Trophoblast cell (in vitro differentiated cells and primary cell): ENCODE measurements at regions not wholly inside any gene's neighbourhood (a gene's known extent, or its start where the extent isn't known, plus 50 kb on each side); places are given as distances from the start of the nearest gene placed in this dataset.
A peak's percentile ranks its signal among the peaks of the same experiment; 100 is the strongest.

Experiments used
- DNase-seq, 2 donors: peaks; one replicate each; pipeline ENCODE4 v3.0.0-alpha.2; 2016
- H2AFZ ChIP-seq: 2 replicates; pipeline ENCODE4 v1.6.1; 2013; ENCODE audit warnings: low read length, moderate library complexity, mild to moderate bottlenecking; ENCODE audit not compliant: insufficient read depth, poor library complexity
- H2AK5ac ChIP-seq: 2 replicates; pipeline ENCODE4 v1.6.1; 2013; ENCODE audit warnings: mild to moderate bottlenecking, low read length
- H2BK120ac ChIP-seq: 2 replicates; pipeline ENCODE4 v1.6.1; 2013; ENCODE audit warnings: low read length, mild to moderate bottlenecking, moderate library complexity; ENCODE audit not compliant: insufficient read depth, poor library complexity
- H2BK12ac ChIP-seq: 2 replicates; pipeline ENCODE4 v1.6.1; 2013; ENCODE audit warnings: mild to moderate bottlenecking, low read length, moderate library complexity
- H2BK5ac ChIP-seq: 2 replicates; pipeline ENCODE4 v1.6.1; 2013; ENCODE audit warnings: low read length, low read depth, moderate library complexity, mild to moderate bottlenecking; ENCODE audit not compliant: poor library complexity
- H3K14ac ChIP-seq: 2 replicates; pipeline ENCODE4 v1.6.1; 2013; ENCODE audit warnings: mild to moderate bottlenecking, low read length
- H3K18ac ChIP-seq: 2 replicates; pipeline ENCODE4 v1.6.1; 2013; ENCODE audit warnings: mild to moderate bottlenecking, low read length
- H3K23ac ChIP-seq: 2 replicates; pipeline ENCODE4 v1.6.1; 2013; ENCODE audit warnings: low read length
- H3K27ac ChIP-seq: 2 replicates; pipeline ENCODE4 v1.5.1; 2013; ENCODE audit warnings: low read depth, mild to moderate bottlenecking, inconsistent platforms, low read length, moderate library complexity
- H3K27me3 ChIP-seq: 2 replicates; pipeline ENCODE4 v1.6.1; 2013; ENCODE audit warnings: inconsistent platforms, mild to moderate bottlenecking, low read length, moderate library complexity; ENCODE audit not compliant: insufficient read depth
- H3K36me3 ChIP-seq, 2 experiments: 1 replicate in 1 of 2; 2 replicates in 1 of 2; pipeline ENCODE4 v1.6.1; 2013; ENCODE audit warnings: low read length in 2 of 2, mild to moderate bottlenecking in 2 of 2, moderate library complexity in 1 of 2; ENCODE audit not compliant: insufficient read depth in 2 of 2, control insufficient read depth in 1 of 2
- H3K4ac ChIP-seq: 2 replicates; pipeline ENCODE4 v1.6.1; 2013; ENCODE audit warnings: low read depth, mild to moderate bottlenecking, low read length, moderate library complexity
- H3K4me1 ChIP-seq, 2 experiments: 1 replicate in 1 of 2; 2 replicates in 1 of 2; pipeline ENCODE4 v1.6.1; 2013; ENCODE audit warnings: low read length in 2 of 2, mild to moderate bottlenecking in 2 of 2, moderate library complexity in 1 of 2; ENCODE audit not compliant: insufficient read depth in 2 of 2, control insufficient read depth in 1 of 2
- H3K4me2 ChIP-seq: 2 replicates; pipeline ENCODE4 v1.6.1; 2013; ENCODE audit warnings: inconsistent platforms, mild to moderate bottlenecking, low read length, moderate library complexity
- H3K4me3 ChIP-seq: 2 replicates; pipeline ENCODE4 v1.5.1; 2013; ENCODE audit warnings: mild to moderate bottlenecking, low read depth, low read length, inconsistent platforms
- H3K79me1 ChIP-seq: one replicate; pipeline ENCODE4 v1.6.1; 2013; ENCODE audit warnings: low read length
- H3K79me2 ChIP-seq: 2 replicates; pipeline ENCODE4 v1.6.1; 2013; ENCODE audit warnings: low read length, mild to moderate bottlenecking; ENCODE audit not compliant: control insufficient read depth, insufficient read depth, poor library complexity
- H3K9ac ChIP-seq: 2 replicates; pipeline ENCODE4 v1.6.1; 2013; ENCODE audit warnings: mild to moderate bottlenecking, low read length
- H3K9me3 ChIP-seq: 2 replicates; pipeline ENCODE4 v1.6.1; 2013; ENCODE audit warnings: low read depth, mild to moderate bottlenecking, control low read depth, inconsistent platforms, low read length; ENCODE audit not compliant: insufficient read depth
- H4K12ac ChIP-seq: 2 replicates; pipeline ENCODE4 v1.6.1; 2013; ENCODE audit warnings: low read depth, mild to moderate bottlenecking, low read length, moderate library complexity
- H4K8ac ChIP-seq: 2 replicates; pipeline ENCODE4 v1.6.1; 2013; ENCODE audit warnings: low read depth, mild to moderate bottlenecking, low read length, moderate library complexity
- H4K91ac ChIP-seq: one replicate; pipeline ENCODE4 v1.6.1; 2013; ENCODE audit warnings: low read depth, mild to moderate bottlenecking, low read length, moderate library complexity
- WGBS: extraction: QIAGEN DNeasy Blood & Tissue Kit; methylation state at CpG from one replicate; pipeline ENCODE4 v1.1.7; 2013; ENCODE audit warnings: missing lambda C conversion rate; ENCODE audit not compliant: insufficient read length, insufficient coverage; ENCODE audit errors: extremely low coverage; 5-methylcytosine and 5-hydroxymethylcytosine counted together

- Histone ChIP-seq H2BK120ac (no peak overlapping the region), H3K27me3 (no peaks in the 10 kb centered on the region), H3K18ac (no peak overlapping the region), H4K91ac (no peak overlapping the region), H3K36me3 (no peaks in the 10 kb centered on the region), H4K8ac (no peak overlapping the region), H3K79me1 (no peaks in the 10 kb centered on the region), H3K27ac (no peak overlapping the region), H3K9ac (no peak overlapping the region), H4K12ac (no peak overlapping the region), H2AK5ac (no peak overlapping the region), H2BK5ac (no peak overlapping the region), H3K14ac (no peak overlapping the region), H3K9me3 (peaks cover 4% of the 10 kb centered on the region), H3K23ac (no peak overlapping the region), H3K79me2 (no peaks in the 10 kb centered on the region), H3K4me3 (no peak overlapping the region), H2BK12ac (no peak overlapping the region), H3K4me2 (no peak overlapping the region), H2AFZ (no peak overlapping the region), H3K4ac (no peak overlapping the region), H3K4me1 (peaks cover 3 to 4% of the 10 kb centered on the region in 2 experiments)
- no peak for DNase-seq
- no CpG with 5 or more reads among the region's 5 CpGs for WGBS
These were observed 156.7 kb downstream of the CTTN start for GRCh38 chr11:70555078-70555477.

GRCh38 chr11:70556884-70557741 lies 158.8 kb downstream of the CTTN start:
- Histone ChIP-seq H3K4me3 (no peak overlapping the region), H3K14ac (no peak overlapping the region), H2BK5ac (no peak overlapping the region), H3K18ac (no peak overlapping the region), H3K79me2 (no peaks in the 10 kb centered on the region), H2BK120ac (no peak overlapping the region), H2AK5ac (no peak overlapping the region), H3K9ac (no peak overlapping the region), H4K91ac (no peak overlapping the region), H4K12ac (no peak overlapping the region), H3K9me3 (peaks cover 4% of the 10 kb centered on the region), H3K27me3 (no peaks in the 10 kb centered on the region), H2BK12ac (no peak overlapping the region), H3K4ac (no peak overlapping the region), H2AFZ (no peak overlapping the region), H3K4me2 (no peak overlapping the region), H3K36me3 (no peaks in the 10 kb centered on the region), H4K8ac (no peak overlapping the region), H3K27ac (no peak overlapping the region), H3K4me1 (no peaks in the 10 kb centered on the region), H3K23ac (no peak overlapping the region), H3K79me1 (no peaks in the 10 kb centered on the region)
- DNase-seq: peak; percentile 14 to 34
- no CpG with 5 or more reads among the region's 8 CpGs for WGBS

- no peak for DNase-seq
- no peak overlapping the region for H3K18ac ChIP-seq
- H3K79me2 ChIP-seq: no peaks in the 10 kb centered on the region
- no peak overlapping the region for H2AFZ ChIP-seq
- H2AK5ac ChIP-seq: no peak overlapping the region
- no peak overlapping the region for H4K8ac ChIP-seq
- H3K9me3 ChIP-seq: peaks cover 2% of the 10 kb centered on the region
- no peaks in the 10 kb centered on the region for H3K79me1 ChIP-seq
- H3K4me1 ChIP-seq: no peaks in the 10 kb centered on the region
- H4K91ac ChIP-seq: no peak overlapping the region
- no peak overlapping the region for H3K4me3 ChIP-seq
- H3K4me2 ChIP-seq: no peak overlapping the region
- no peak overlapping the region for H3K14ac ChIP-seq
- H4K12ac ChIP-seq: no peak overlapping the region
- no peak overlapping the region for H2BK5ac ChIP-seq
- WGBS: no CpG with 5 or more reads among the region's 27 CpGs
- no peak overlapping the region for H3K23ac ChIP-seq
- H2BK120ac ChIP-seq: no peak overlapping the region
- no peak overlapping the region for H3K4ac ChIP-seq
- no peak overlapping the region for H3K9ac ChIP-seq
- H3K27ac ChIP-seq: no peak overlapping the region
- no peak overlapping the region for H2BK12ac ChIP-seq
- H3K27me3 ChIP-seq: no peaks in the 10 kb centered on the region
- no peaks in the 10 kb centered on the region for H3K36me3 ChIP-seq
These were observed 159.6 kb downstream of the CTTN start for GRCh38 chr11:70557742-70558485.

GRCh38 chr11:70558681-70559080 lies 160.4 kb downstream of the CTTN start:
- H2BK120ac ChIP-seq: no peak overlapping the region
- H3K4me1 ChIP-seq: no peaks in the 10 kb centered on the region
- H2BK12ac ChIP-seq: no peak overlapping the region
- no peaks in the 10 kb centered on the region for H3K27me3 ChIP-seq
- no peaks in the 10 kb centered on the region for H3K79me1 ChIP-seq
- no peak overlapping the region for H3K4ac ChIP-seq
- H4K8ac ChIP-seq: no peak overlapping the region
- no peak overlapping the region for H2AFZ ChIP-seq
- WGBS: no CpG with 5 or more reads among the region's 17 CpGs
- no peak for DNase-seq
- H2AK5ac ChIP-seq: no peak overlapping the region
- H3K4me2 ChIP-seq: no peak overlapping the region
- H3K9me3 ChIP-seq: no peaks in the 10 kb centered on the region
- no peak overlapping the region for H4K91ac ChIP-seq
- H3K27ac ChIP-seq: no peak overlapping the region
- no peak overlapping the region for H2BK5ac ChIP-seq
- no peak overlapping the region for H4K12ac ChIP-seq
- H3K9ac ChIP-seq: no peak overlapping the region
- H3K18ac ChIP-seq: no peak overlapping the region
- no peaks in the 10 kb centered on the region for H3K79me2 ChIP-seq
- H3K4me3 ChIP-seq: no peak overlapping the region
- no peak overlapping the region for H3K23ac ChIP-seq
- H3K14ac ChIP-seq: no peak overlapping the region
- H3K36me3 ChIP-seq: no peaks in the 10 kb centered on the region
